ENCODE measurements at regions not wholly inside any gene's neighbourhood (a gene's known extent, or its start where the extent isn't known, plus 50 kb on each side); places are given as distances from the start of the nearest gene placed in this dataset.

GRCh38 chr6:20263059-20263458 lies 50.8 kb upstream of the MBOAT1 start:
- H2AFZ ChIP-seq (ENCODE audit: insufficient read depth, low read depth, low read length, poor library complexity, severe bottlenecking): no peak overlapping the region
- Mint-ChIP-seq H3K27ac (no peak overlapping the region), H3K27me3 (peaks cover 11% of the 10 kb centered on the region), H3K4me3 (no peak overlapping the region), H3K9me3 (ENCODE audit: insufficient read depth) (no peaks in the 10 kb centered on the region), H3K4me1 (peaks cover 4% of the 10 kb centered on the region)
- no peak overlapping the region for H3K27ac ChIP-seq (ENCODE audit: low read length in 2 of 2)
- ChIA-PET CTCF (no interaction called here), POLR2A (no interaction called here)
- H3K4me3 ChIP-seq (ENCODE audit: control extremely low read depth in 1 of 5, extremely low read depth in 1 of 5, insufficient read depth in 1 of 5, low read depth in 2 of 5, low read length in 4 of 5): no peak overlapping the region
- ATAC-seq (ENCODE audit: low read depth) (no peak), DNase-seq (no peak)
- H3K4me1 ChIP-seq (ENCODE audit: control insufficient read depth in 2 of 2, insufficient read depth in 2 of 2, low read length in 2 of 2): peaks cover 0 to 5% of the 10 kb centered on the region in 2 donors
- TF ChIP-seq EZH2 (IDR thresholded peaks at IDR 0.05; ENCODE audit: borderline replicate concordance, insufficient read depth, low read depth, low read length, poor library complexity, severe bottlenecking) (no peak), CTCF (IDR thresholded peaks at IDR 0.05) (no peak)
- H3K4me2 ChIP-seq (replicated peaks; ENCODE audit: low read depth, low read length, poor library complexity, severe bottlenecking): no peak overlapping the region
- WGBS (ENCODE audit: insufficient coverage): no CpG with 5 or more reads among the region's 2 CpGs
- H3K27me3 ChIP-seq (replicated peaks in 1 of 4; ENCODE audit: control extremely low read depth in 1 of 4, control insufficient read depth in 3 of 4, insufficient read depth in 4 of 4, low read length in 3 of 4): no peaks in the 10 kb centered on the region
- no peaks in the 10 kb centered on the region for H3K79me2 ChIP-seq (ENCODE audit: control insufficient read depth, insufficient read depth, low read length)
- no peaks in the 10 kb centered on the region for H3K36me3 ChIP-seq (replicated peaks in 1 of 2; ENCODE audit: control extremely low read depth in 1 of 2, control insufficient read depth in 1 of 2, extremely low read depth in 1 of 2, insufficient read depth in 2 of 2, low read length in 1 of 2)
- H3K9ac ChIP-seq (ENCODE audit: low read length): no peak overlapping the region
- intact Hi-C loops (cut with micrococcal nuclease): no loop called here
- H4K20me1 ChIP-seq (ENCODE audit: control insufficient read depth, insufficient read depth, low read length, poor library complexity, severe bottlenecking): no peaks in the 10 kb centered on the region
- H3K9me3 ChIP-seq (ENCODE audit: control extremely low read depth in 1 of 3, control insufficient read depth in 2 of 3, insufficient read depth in 1 of 3, low read length in 2 of 3): peaks cover 0 to 14% (median 3%) of the 10 kb centered on the region in 3 donors

- Mint-ChIP-seq H3K9me3 (ENCODE audit: insufficient read depth) (no peaks in the 10 kb centered on the region), H3K4me1 (peaks cover 4% of the 10 kb centered on the region), H3K4me3 (no peak overlapping the region), H3K27ac (no peak overlapping the region), H3K27me3 (peaks cover 11% of the 10 kb centered on the region)
- Histone ChIP-seq H3K27me3 (replicated peaks in 1 of 4; ENCODE audit: control extremely low read depth in 1 of 4, control insufficient read depth in 3 of 4, insufficient read depth in 4 of 4, low read length in 3 of 4) (no peaks in the 10 kb centered on the region), H3K4me3 (ENCODE audit: control extremely low read depth in 1 of 5, extremely low read depth in 1 of 5, insufficient read depth in 1 of 5, low read depth in 2 of 5, low read length in 4 of 5) (no peak overlapping the region), H3K36me3 (replicated peaks in 1 of 2; ENCODE audit: control extremely low read depth in 1 of 2, control insufficient read depth in 1 of 2, extremely low read depth in 1 of 2, insufficient read depth in 2 of 2, low read length in 1 of 2) (no peaks in the 10 kb centered on the region), H3K27ac (ENCODE audit: low read length in 2 of 2) (no peak overlapping the region), H2AFZ (ENCODE audit: insufficient read depth, low read depth, low read length, poor library complexity, severe bottlenecking) (no peak overlapping the region), H3K79me2 (ENCODE audit: control insufficient read depth, insufficient read depth, low read length) (no peaks in the 10 kb centered on the region), H3K4me2 (replicated peaks; ENCODE audit: low read depth, low read length, poor library complexity, severe bottlenecking) (no peak overlapping the region), H4K20me1 (ENCODE audit: control insufficient read depth, insufficient read depth, low read length, poor library complexity, severe bottlenecking) (no peaks in the 10 kb centered on the region), H3K4me1 (ENCODE audit: control insufficient read depth in 2 of 2, insufficient read depth in 2 of 2, low read length in 2 of 2) (peaks cover 0 to 5% of the 10 kb centered on the region in 2 donors), H3K9ac (ENCODE audit: low read length) (no peak overlapping the region), H3K9me3 (ENCODE audit: control extremely low read depth in 1 of 3, control insufficient read depth in 2 of 3, insufficient read depth in 1 of 3, low read length in 2 of 3) (peaks cover 0 to 3% (median 3%) of the 10 kb centered on the region in 3 donors)
- WGBS (ENCODE audit: insufficient coverage): 100% methylated on average over 2 of the region's 3 CpGs
- TF ChIP-seq CTCF (IDR thresholded peaks at IDR 0.05): no peak
- no peak for TF ChIP-seq EZH2 (IDR thresholded peaks at IDR 0.05; ENCODE audit: borderline replicate concordance, insufficient read depth, low read depth, low read length, poor library complexity, severe bottlenecking)
- CTCF ChIA-PET: no interaction called here
- POLR2A ChIA-PET: no interaction called here
- intact Hi-C loops (cut with micrococcal nuclease): no loop called here
- no peak for ATAC-seq (ENCODE audit: low read depth)
- DNase-seq: no peak
Observed at GRCh38 chr6:20265842-20266241, 53.6 kb upstream of the MBOAT1 start.

Measured in B cell (primary cell).